GM13977 (cell line): ENCODE measurements at regions not wholly inside any gene's neighbourhood (a gene's known extent, or its start where the extent isn't known, plus 50 kb on each side); places are given as distances from the start of the nearest gene placed in this dataset.
A peak's percentile ranks its signal among the peaks of the same experiment; 100 is the strongest.
"Not testable (repeated sequence)": the region's sequence is repeated elsewhere in the genome, so short reads cannot be mapped to it uniquely, and the experiment has no call there.

Source experiments
- DNase-seq: peaks from one replicate; pipeline ENCODE4 v3.0.0; 2012; ENCODE audit warnings: low spot score
- CTCF ChIP-seq: IDR thresholded peaks from 2 replicates; pipeline ENCODE4 v1.5.1; 2012; ENCODE audit warnings: mild to moderate bottlenecking, control low read depth; ENCODE audit not compliant: insufficient read depth; ENCODE audit errors: extremely low read depth, missing control alignments
- in situ Hi-C: fragments of 300-500 bp; cut with MboI; formaldehyde crosslinking; loops from one replicate; pipeline ENCODE4 v1.12.0; 2022; ENCODE audit warnings: low sequenced_read_pairs, low pct_unique_long_range_greater_than_20kb, mixed read lengths, inconsistent platforms; ENCODE audit not compliant: unreplicated experiment

- in situ Hi-C loops: no loop called here
- no peak for TF ChIP-seq CTCF
- DNase-seq: peak; percentile 60
Measured at GRCh38 chr4:1567808-1568581, 116.1 kb downstream of the FAM53A start.

GRCh38 chr4:1567519-1567807 is 116.7 kb downstream of the FAM53A start:
- DNase-seq: no peak
- TF ChIP-seq CTCF: no peak
- in situ Hi-C loops: no loop called here

GRCh38 chr4:1566838-1567518 is 117.1 kb downstream of the FAM53A start:
- in situ Hi-C loops: no loop called here
- DNase-seq: no peak
- TF ChIP-seq CTCF: no peak

- in situ Hi-C loops, DNase-seq: not testable (repeated sequence)
Measured at GRCh38 chr4:1566301-1566837, 117.7 kb downstream of the FAM53A start.

- DNase-seq: no peak
- no peak for TF ChIP-seq CTCF
- in situ Hi-C loops: no loop called here
Measured at GRCh38 chr4:1565598-1566295, 118.4 kb downstream of the FAM53A start.

- no peak for DNase-seq
- in situ Hi-C loops: no loop called here
- no peak for TF ChIP-seq CTCF
Measured at GRCh38 chr4:1564535-1565375, 119.4 kb downstream of the FAM53A start.
